Stimulated activated CD8-positive, alpha-beta memory T cell treated with anti-CD3 and anti-CD28 coated beads, Interleukin-4, amount 100 ng/mL, for 48 hours (primary cell): ENCODE measurements at regions not wholly inside any gene's neighbourhood (a gene's known extent, or its start where the extent isn't known, plus 50 kb on each side); places are given as distances from the start of the nearest gene placed in this dataset.
A peak's percentile ranks its signal among the peaks of the same experiment; 100 is the strongest.

ENCODE experiments used
- DNase-seq: peaks from one replicate; pipeline ENCODE4 v3.0.0-alpha.2; 2020

- DNase-seq: no peak
Measured at GRCh38 chr10:124346831-124347230, 71.9 kb downstream of the OAT start.

GRCh38 chr10:124345521-124345920 is 73.2 kb downstream of the OAT start:
- DNase-seq: no peak

- no peak for DNase-seq
Measured at GRCh38 chr10:124344931-124345330, 73.8 kb downstream of the OAT start.

- no peak for DNase-seq
Measured at GRCh38 chr10:124344266-124344590, 74.5 kb downstream of the OAT start.

GRCh38 chr10:124343351-124344265 is 75.1 kb downstream of the OAT start:
- no peak for DNase-seq

GRCh38 chr10:124342821-124343170 is 75.9 kb downstream of the OAT start:
- DNase-seq: no peak

- DNase-seq: no peak
Measured at GRCh38 chr10:124342136-124342820, 76.4 kb downstream of the OAT start.

- DNase-seq: peak; percentile 65
Measured at GRCh38 chr10:124341768-124342135, 77.0 kb downstream of the OAT start.

GRCh38 chr10:124340033-124340760 is 78.5 kb downstream of the OAT start:
- no peak for DNase-seq

- DNase-seq: no peak
Measured at GRCh38 chr10:124339119-124340032, 79.3 kb downstream of the OAT start.

- no peak for DNase-seq
Measured at GRCh38 chr10:124338276-124338925, 80.3 kb downstream of the OAT start.

- no peak for DNase-seq
Measured at GRCh38 chr10:124336186-124336585, 82.5 kb downstream of the OAT start.

GRCh38 chr10:124333931-124334330 is 84.8 kb downstream of the OAT start:
- DNase-seq: no peak

- no peak for DNase-seq
Measured at GRCh38 chr10:124332426-124332825, 86.3 kb downstream of the OAT start.

GRCh38 chr10:124329941-124330340 is 88.8 kb downstream of the OAT start:
- DNase-seq: no peak

- DNase-seq: peak; percentile 3
Measured at GRCh38 chr10:124329362-124329761, 89.4 kb downstream of the OAT start.

GRCh38 chr10:124328477-124329220 is 90.1 kb downstream of the OAT start:
- no peak for DNase-seq

GRCh38 chr10:124325998-124326636 is 92.6 kb downstream of the OAT start:
- DNase-seq: peak; percentile 6

- DNase-seq: peak; percentile 14
Measured at GRCh38 chr10:124325633-124325914, 93.1 kb downstream of the OAT start.

- no peak for DNase-seq
Measured at GRCh38 chr10:124324856-124325632, 93.7 kb downstream of the OAT start.
